Suprapubic skin (tissue), 2 donors: ENCODE measurements at regions not wholly inside any gene's neighbourhood (a gene's known extent, or its start where the extent isn't known, plus 50 kb on each side); places are given as distances from the start of the nearest gene placed in this dataset.

Experiments used
- EP300 ChIP-seq: sonication (generic); formaldehyde crosslinking; IDR thresholded peaks from one replicate; pipeline ENCODE4 v1.6.1; 2017; ENCODE audit warnings: antibody characterized with exemption
- POLR2A ChIP-seq, 2 donors: fragments of 450-650 bp; IDR thresholded peaks; one replicate each; pipeline ENCODE4 v1.6.1; 2017; ENCODE audit warnings: antibody characterized with exemption in 2 of 2, mild to moderate bottlenecking in 2 of 2, moderate library complexity in 2 of 2

- no peak for TF ChIP-seq EP300
- TF ChIP-seq POLR2A (IDR thresholded peaks at IDR 0.05), result no peak
Observed at GRCh38 chr13:47588676-47589075, 412.4 kb downstream of the SUCLA2 start.
